ENCODE measurements at regions not wholly inside any gene's neighbourhood (a gene's known extent, or its start where the extent isn't known, plus 50 kb on each side); places are given as distances from the start of the nearest gene placed in this dataset.

DNA sequence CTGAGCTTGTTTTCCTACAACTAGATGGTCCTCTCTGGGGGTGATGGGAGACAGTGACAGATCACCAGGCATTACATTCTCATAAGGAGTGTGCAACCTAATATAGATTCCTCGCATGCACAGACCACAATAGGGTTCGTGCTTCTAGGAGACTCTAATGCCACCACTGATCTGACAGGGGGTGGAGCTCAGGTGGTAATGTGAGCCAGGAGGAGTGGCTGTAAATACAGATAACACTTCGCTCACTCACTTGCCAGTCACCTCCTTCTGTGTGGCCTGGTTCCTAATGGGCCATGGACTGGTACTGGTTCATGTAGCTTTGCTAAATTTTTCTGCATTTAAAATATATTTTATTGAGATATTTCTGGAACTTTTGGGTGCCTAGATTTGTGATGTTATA lies 202.3 kb upstream of the ZNF32 start:
- TF ChIP-seq, protein P1, sequence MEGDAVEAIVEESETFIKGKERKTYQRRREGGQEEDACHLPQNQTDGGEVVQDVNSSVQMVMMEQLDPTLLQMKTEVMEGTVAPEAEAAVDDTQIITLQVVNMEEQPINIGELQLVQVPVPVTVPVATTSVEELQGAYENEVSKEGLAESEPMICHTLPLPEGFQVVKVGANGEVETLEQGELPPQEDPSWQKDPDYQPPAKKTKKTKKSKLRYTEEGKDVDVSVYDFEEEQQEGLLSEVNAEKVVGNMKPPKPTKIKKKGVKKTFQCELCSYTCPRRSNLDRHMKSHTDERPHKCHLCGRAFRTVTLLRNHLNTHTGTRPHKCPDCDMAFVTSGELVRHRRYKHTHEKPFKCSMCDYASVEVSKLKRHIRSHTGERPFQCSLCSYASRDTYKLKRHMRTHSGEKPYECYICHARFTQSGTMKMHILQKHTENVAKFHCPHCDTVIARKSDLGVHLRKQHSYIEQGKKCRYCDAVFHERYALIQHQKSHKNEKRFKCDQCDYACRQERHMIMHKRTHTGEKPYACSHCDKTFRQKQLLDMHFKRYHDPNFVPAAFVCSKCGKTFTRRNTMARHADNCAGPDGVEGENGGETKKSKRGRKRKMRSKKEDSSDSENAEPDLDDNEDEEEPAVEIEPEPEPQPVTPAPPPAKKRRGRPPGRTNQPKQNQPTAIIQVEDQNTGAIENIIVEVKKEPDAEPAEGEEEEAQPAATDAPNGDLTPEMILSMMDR (conservative IDR thresholded peaks at IDR 0.05): no peak
- TF ChIP-seq EZH2 (IDR thresholded peaks at IDR 0.05; ENCODE audit: low read depth): no peak

Measured in PC-9 (cell line).